GM12878 (cell line): ENCODE measurements at regions not wholly inside any gene's neighbourhood (a gene's known extent, or its start where the extent isn't known, plus 50 kb on each side); places are given as distances from the start of the nearest gene placed in this dataset.

Experiments
- ATAC-seq: fragments of 200-7000 bp; cut with Tn5 transposase; 3 replicates; pipeline ENCODE4 v1.9.1; 2020; ENCODE audit warnings: mild to moderate bottlenecking, moderate library complexity
- BruUV-seq: library from RNA; stranded (reverse); fragments of 400-500 nt; replicated peaks from 2 replicates; lab custom pipeline; 2021; lab: Mats Ljungman, UMichigan
- CTCF ChIA-PET: fragments of 300-600 bp; sonication (Branson Sonifier 250); formaldehyde crosslinking; extraction: SDS; loops from one replicate; lab custom pipeline; 2021; ENCODE audit warnings: inconsistent platforms; lab: Yijun Ruan, JAX
- POLR2A ChIA-PET: fragments of 350-600 bp; formaldehyde crosslinking; extraction: SDS; loops from one replicate; lab custom pipeline; 2021; ENCODE audit warnings: inconsistent platforms; lab: Charles Lee
- RAD21 ChIA-PET: fragments of 300-600 bp; sonication (Branson Sonifier 250); formaldehyde crosslinking; loops from one replicate; lab custom pipeline; 2023; ENCODE audit warnings: antibody characterized with exemption; ENCODE audit not compliant: unreplicated experiment; lab: Charles Lee
- SMC1A ChIA-PET: fragments of 300-600 bp; sonication (Branson Sonifier 250); formaldehyde crosslinking; loops from one replicate; lab custom pipeline; 2023; ENCODE audit not compliant: unreplicated experiment, uncharacterized antibody; lab: Charles Lee
- DNase-seq: peaks from one replicate; pipeline ENCODE4 v3.0.0-alpha.2; 2011; ENCODE audit warnings: low read depth, low spot score
- FAIRE-seq: peaks from 3 replicates; lab custom pipeline; 2011; peaks lifted over from hg19 to GRCh38; lab: Jason Lieb, UNC
- H2AFZ ChIP-seq: 2 replicates; pipeline ENCODE4 v1.6.0; 2011; ENCODE audit warnings: low read depth, low read length, control low read depth; ENCODE audit not compliant: control insufficient read depth
- H3K27ac ChIP-seq: 2 replicates; pipeline ENCODE4 v1.5.1; 2011; ENCODE audit warnings: control low read depth; ENCODE audit not compliant: control insufficient read depth, insufficient read depth
- H3K27me3 ChIP-seq, 2 experiments: replicated peaks in 1 of 2; 2 replicates each; pipeline versions ENCODE4 v1.6.0 to v1.6.1; 2011; ENCODE audit warnings: low read length in 1 of 2; ENCODE audit not compliant: control insufficient read depth in 2 of 2, insufficient read depth in 2 of 2
- H3K36me3 ChIP-seq, 2 experiments: 2 replicates each; pipeline ENCODE4 v1.5.1; 2011; ENCODE audit warnings: low read length in 1 of 2; ENCODE audit not compliant: control insufficient read depth in 2 of 2, insufficient read depth in 2 of 2
- H3K4me1 ChIP-seq: 2 replicates; pipeline ENCODE4 v1.6.1; 2011; ENCODE audit warnings: mild to moderate bottlenecking, low read length, moderate library complexity, mixed read lengths; ENCODE audit not compliant: control insufficient read depth, insufficient read depth
- H3K4me2 ChIP-seq: 2 replicates; pipeline ENCODE4 v1.6.0; 2011; ENCODE audit warnings: control low read depth; ENCODE audit not compliant: control insufficient read depth, insufficient read depth
- H3K4me3 ChIP-seq: fragments of 200-600 bp; sonication (generic); 2 replicates; pipeline ENCODE4 v1.5.1; 2016
- H3K79me2 ChIP-seq: 2 replicates; pipeline ENCODE4 v1.6.0; 2011; ENCODE audit warnings: low read length; ENCODE audit not compliant: control insufficient read depth, insufficient read depth
- H3K9ac ChIP-seq: 2 replicates; pipeline ENCODE4 v1.8.0; 2011; ENCODE audit warnings: low read length, control low read depth, mixed read lengths; ENCODE audit not compliant: control insufficient read depth, insufficient read depth
- H3K9me3 ChIP-seq: replicated peaks from 3 replicates; pipeline ENCODE4 v1.5.1; 2011; ENCODE audit warnings: mild to moderate bottlenecking, low read length; ENCODE audit not compliant: control insufficient read depth, insufficient read depth
- H4K20me1 ChIP-seq: 2 replicates; pipeline ENCODE4 v1.6.0; 2011; ENCODE audit not compliant: control insufficient read depth, insufficient read depth
- BCL11A ChIP-seq: IDR thresholded peaks from 2 replicates; pipeline ENCODE4 v1.6.1; 2011; ENCODE audit warnings: low read depth, low read length
- E2F8 ChIP-seq: fragments of 450-650 bp; IDR thresholded peaks from 2 replicates; pipeline ENCODE4 v1.6.1; 2018; ENCODE audit warnings: mild to moderate bottlenecking, low read depth, moderate library complexity; ENCODE audit not compliant: partially characterized antibody
- EED ChIP-seq: sonication (generic); IDR thresholded peaks from 2 replicates; pipeline ENCODE4 v1.6.1; 2016; ENCODE audit warnings: antibody characterized with exemption, low read depth
- ETV6 ChIP-seq, 2 experiments: fragments of 450-650 bp in 1 of 2; IDR thresholded peaks in 1 of 2; conservative IDR thresholded peaks in 1 of 2; 2 replicates each; pipeline ENCODE4 v1.6.1; 2014; ENCODE audit warnings: antibody characterized with exemption in 1 of 2, borderline replicate concordance in 1 of 2, low read depth in 1 of 2, mild to moderate bottlenecking in 1 of 2, moderate library complexity in 1 of 2
- FOXK2 ChIP-seq: fragments of 450-650 bp; IDR thresholded peaks from 2 replicates; pipeline ENCODE4 v1.6.1; 2017; ENCODE audit warnings: mild to moderate bottlenecking, moderate library complexity
- FOXM1 ChIP-seq: IDR thresholded peaks from 2 replicates; pipeline ENCODE4 v1.6.1; 2012; ENCODE audit warnings: low read depth, mild to moderate bottlenecking, inconsistent platforms, low read length, moderate library complexity
- KAT2A ChIP-seq: conservative IDR thresholded peaks from 2 replicates; pipeline ENCODE4 v1.6.1; 2011; ENCODE audit warnings: low read depth, low read length; ENCODE audit not compliant: control insufficient read depth
- LARP7 ChIP-seq: fragments of 450-650 bp; IDR thresholded peaks from 2 replicates; pipeline ENCODE4 v1.6.1; 2017; ENCODE audit warnings: mild to moderate bottlenecking
- NFYB ChIP-seq: IDR thresholded peaks from 2 replicates; pipeline ENCODE4 v1.6.1; 2011; ENCODE audit warnings: low read depth, mild to moderate bottlenecking, low read length, improper control_type of control experiment, moderate library complexity; ENCODE audit not compliant: insufficient read depth
- RAD51 ChIP-seq: fragments of 450-650 bp; IDR thresholded peaks from 2 replicates; pipeline ENCODE4 v1.6.1; 2016; ENCODE audit warnings: moderate library complexity, mild to moderate bottlenecking, inconsistent platforms
- SPI1 ChIP-seq: IDR thresholded peaks from 2 replicates; pipeline ENCODE4 v1.6.1; 2011; ENCODE audit warnings: low read depth, mild to moderate bottlenecking, low read length, moderate library complexity, borderline replicate concordance; ENCODE audit not compliant: insufficient read depth
- SRF ChIP-seq, 2 experiments: IDR thresholded peaks; 2 replicates each; pipeline ENCODE4 v1.6.1; 2011; ENCODE audit warnings: low read depth in 2 of 2, low read length in 2 of 2, mild to moderate bottlenecking in 1 of 2, moderate library complexity in 1 of 2
- TCF3 ChIP-seq: IDR thresholded peaks from 2 replicates; pipeline ENCODE4 v1.6.1; 2012; ENCODE audit warnings: low read depth, mild to moderate bottlenecking, low read length, borderline replicate concordance; ENCODE audit not compliant: insufficient read depth
- WGBS: methylation state at CpG from one replicate; pipeline ENCODE4 v1.1.6; 2016; ENCODE audit warnings: low lambda C conversion rate; ENCODE audit not compliant: insufficient replicate concordance, insufficient coverage; ENCODE audit errors: missing lambda C conversion rate; 5-methylcytosine and 5-hydroxymethylcytosine counted together
- in situ Hi-C: fragments of 300-500 bp; cut with MboI; formaldehyde crosslinking; loops from 9 replicates; pipeline ENCODE4 v1.14.3; 2018; ENCODE audit warnings: mixed read lengths
- intact Hi-C: fragments of 100-400 bp; cut with micrococcal nuclease; formaldehyde crosslinking; loops from one replicate; pipeline ENCODE4 v1.14.2; 2022; ENCODE audit not compliant: unreplicated experiment

- no peak for DNase-seq
- FAIRE-seq, result no peak
- TF ChIP-seq BCL11A (no peak), RAD51 (no peak), SPI1 (no peak), LARP7 (no peak), KAT2A (no peak), TCF3 (no peak), FOXK2 (no peak), EED (no peak), ETV6 (conservative IDR thresholded peaks at IDR 0.05 in 1 of 2, IDR thresholded peaks at IDR 0.05 in 1 of 2; ENCODE audit: borderline replicate concordance in 1 of 2, low read depth in 1 of 2) (no peak), E2F8 (no peak), NFYB (no peak), FOXM1 (no peak), SRF (IDR thresholded peaks at IDR 0.05; ENCODE audit: low read depth in 2 of 2, low read length in 2 of 2) (no peak)
- no peak overlapping the region for H3K27ac ChIP-seq
- H3K9me3 ChIP-seq, result no peaks in the 10 kb centered on the region
- no peaks in the 10 kb centered on the region for H3K36me3 ChIP-seq
- no peak overlapping the region for H3K4me3 ChIP-seq
- no peaks in the 10 kb centered on the region for H3K4me1 ChIP-seq
- POLR2A ChIA-PET, result no interaction called here
- intact Hi-C loops (no loop called here), in situ Hi-C loops (no loop called here)
- H3K9ac ChIP-seq, result no peak overlapping the region
- SMC1A ChIA-PET, result no interaction called here
- H3K27me3 ChIP-seq, result no peaks in the 10 kb centered on the region
- CTCF ChIA-PET, result no interaction called here
- no peak overlapping the region for H3K4me2 ChIP-seq
- no peak for ATAC-seq
- RAD21 ChIA-PET, result no interaction called here
- 49% methylated on average over 8 of the region's 8 CpGs for whole genome bisulfite sequencing
- no peaks in the 10 kb centered on the region for H3K79me2 ChIP-seq
- BruUV-seq, result no TSS peak
- H2AFZ ChIP-seq, result no peak overlapping the region
- H4K20me1 ChIP-seq, result no peaks in the 10 kb centered on the region
Measured at GRCh38 chr17:71163813-71164122, 957.1 kb upstream of the SOX9 start.
